IPS-15b (cell line): ENCODE measurements at regions not wholly inside any gene's neighbourhood (a gene's known extent, or its start where the extent isn't known, plus 50 kb on each side); places are given as distances from the start of the nearest gene placed in this dataset.

Experiments
- H3K27me3 ChIP-seq: one replicate; pipeline ENCODE4 v1.6.1; 2013; ENCODE audit warnings: low read length; ENCODE audit not compliant: control insufficient read depth, insufficient read depth
- H3K36me3 ChIP-seq: one replicate; pipeline ENCODE4 v1.6.1; 2013; ENCODE audit warnings: low read length; ENCODE audit not compliant: control insufficient read depth, insufficient read depth
- H3K4me1 ChIP-seq: one replicate; pipeline ENCODE4 v1.6.1; 2013; ENCODE audit warnings: mild to moderate bottlenecking, low read length; ENCODE audit not compliant: control insufficient read depth, insufficient read depth
- H3K4me3 ChIP-seq: one replicate; pipeline ENCODE4 v1.5.1; 2013; ENCODE audit warnings: low read depth, low read length
- H3K9ac ChIP-seq: one replicate; pipeline ENCODE4 v1.6.1; 2013; ENCODE audit warnings: low read depth, mild to moderate bottlenecking, low read length
- H3K9me3 ChIP-seq: one replicate; pipeline ENCODE4 v1.6.1; 2013; ENCODE audit warnings: mild to moderate bottlenecking, low read length; ENCODE audit not compliant: control insufficient read depth, insufficient read depth

DNA sequence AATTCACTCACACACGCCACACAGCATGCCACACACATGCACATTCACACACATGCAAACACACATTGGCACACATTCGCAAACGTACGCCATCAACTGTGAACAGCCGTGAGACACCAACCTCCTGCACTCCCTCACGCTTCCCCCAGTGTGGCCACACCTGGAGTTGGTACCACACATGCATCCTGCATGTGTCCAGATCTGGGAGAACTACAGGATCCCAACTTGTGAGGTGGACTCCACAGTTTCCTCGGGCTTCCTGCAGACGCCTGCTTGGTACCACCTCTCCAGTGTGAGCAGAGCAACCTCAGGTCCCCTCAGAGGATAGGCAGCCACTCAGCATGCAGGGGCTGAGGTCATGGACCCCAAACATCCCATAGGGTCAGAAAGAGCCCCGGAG lies 239.0 kb downstream of the EIPR1 start:
- H3K9me3 ChIP-seq = peaks cover 2% of the 10 kb centered on the region
- H3K36me3 ChIP-seq = no peaks in the 10 kb centered on the region
- no peaks in the 10 kb centered on the region for H3K27me3 ChIP-seq
- H3K9ac ChIP-seq = no peak overlapping the region
- H3K4me3 ChIP-seq = no peak overlapping the region
- no peaks in the 10 kb centered on the region for H3K4me1 ChIP-seq

DNA sequence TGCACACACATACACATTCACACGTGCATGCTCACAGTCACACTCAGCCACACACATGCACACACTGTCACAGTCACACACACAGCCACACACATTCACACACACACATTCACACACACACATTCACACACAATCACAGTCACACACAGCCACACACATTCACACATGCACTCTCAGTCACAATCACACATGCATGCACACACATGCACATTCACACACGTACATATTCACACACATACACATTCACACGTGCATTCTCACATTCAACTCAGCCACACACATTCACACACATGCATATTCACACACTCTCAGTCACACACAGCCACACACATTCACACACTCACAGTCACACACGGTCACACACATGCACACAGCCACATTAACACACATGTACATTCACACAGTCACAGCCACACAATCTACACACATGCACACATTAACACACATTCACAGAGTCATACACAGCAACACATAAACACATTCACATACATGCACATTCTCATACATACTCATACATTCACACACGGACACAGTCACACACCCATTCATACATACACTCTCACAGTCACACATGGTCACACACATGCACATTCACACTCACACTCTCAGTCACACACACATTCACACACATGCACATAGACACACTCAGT lies 239.8 kb downstream of the EIPR1 start:
- H3K9ac ChIP-seq = no peak overlapping the region
- H3K27me3 ChIP-seq = no peaks in the 10 kb centered on the region
- H3K9me3 ChIP-seq = peaks cover 2% of the 10 kb centered on the region
- no peaks in the 10 kb centered on the region for H3K36me3 ChIP-seq
- H3K4me1 ChIP-seq = no peaks in the 10 kb centered on the region
- H3K4me3 ChIP-seq = no peak overlapping the region

DNA sequence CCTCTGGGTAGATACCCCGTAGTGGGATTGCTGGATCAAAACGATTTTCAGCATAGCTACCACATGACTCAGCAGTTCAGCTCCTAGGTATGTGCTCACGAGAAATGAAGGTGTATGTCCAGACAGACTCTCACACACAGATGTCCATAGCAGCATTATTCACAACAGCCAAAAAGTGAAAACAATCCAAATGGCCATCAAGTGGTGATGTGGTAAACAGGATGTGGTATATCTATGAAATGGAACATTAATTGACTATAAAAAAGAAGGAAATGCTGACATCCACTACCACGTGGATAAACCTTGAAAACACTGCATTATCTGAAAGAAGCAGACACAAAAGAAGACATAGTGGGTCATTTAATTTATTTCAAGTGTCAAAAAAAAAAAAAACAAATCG lies 241.9 kb downstream of the EIPR1 start:
- Histone ChIP-seq H3K27me3 (no peaks in the 10 kb centered on the region), H3K4me1 (no peaks in the 10 kb centered on the region), H3K9ac (no peak overlapping the region), H3K9me3 (peaks cover 2% of the 10 kb centered on the region), H3K4me3 (no peak overlapping the region), H3K36me3 (no peaks in the 10 kb centered on the region)

GRCh38 chr2:3134026-3134571 lies 243.5 kb downstream of the EIPR1 start:
- Histone ChIP-seq H3K4me3 (no peak overlapping the region), H3K36me3 (no peaks in the 10 kb centered on the region), H3K27me3 (no peaks in the 10 kb centered on the region), H3K9me3 (peaks cover 2% of the 10 kb centered on the region), H3K4me1 (no peaks in the 10 kb centered on the region), H3K9ac (no peak overlapping the region)

DNA sequence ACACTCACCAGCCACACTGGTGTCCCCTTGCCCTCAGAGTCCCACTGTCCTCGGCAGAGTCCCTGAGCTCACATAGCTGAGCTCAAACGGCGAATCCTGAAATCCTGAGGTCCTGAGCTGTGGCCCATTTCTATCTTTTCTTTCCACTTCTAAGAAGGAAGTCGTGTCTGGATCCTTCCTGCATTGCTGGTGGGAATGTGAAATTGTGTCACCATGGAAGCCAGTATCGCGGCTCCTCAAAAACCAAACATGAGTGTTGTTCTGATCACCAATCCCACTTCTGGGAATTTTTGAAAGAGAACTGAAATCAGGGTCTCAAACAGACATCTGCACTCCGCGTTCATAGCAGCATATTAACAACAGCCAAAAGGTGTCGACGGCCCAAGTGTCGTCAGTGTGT lies 244.7 kb downstream of the EIPR1 start:
- H3K9ac ChIP-seq = no peak overlapping the region
- no peaks in the 10 kb centered on the region for H3K36me3 ChIP-seq

DNA sequence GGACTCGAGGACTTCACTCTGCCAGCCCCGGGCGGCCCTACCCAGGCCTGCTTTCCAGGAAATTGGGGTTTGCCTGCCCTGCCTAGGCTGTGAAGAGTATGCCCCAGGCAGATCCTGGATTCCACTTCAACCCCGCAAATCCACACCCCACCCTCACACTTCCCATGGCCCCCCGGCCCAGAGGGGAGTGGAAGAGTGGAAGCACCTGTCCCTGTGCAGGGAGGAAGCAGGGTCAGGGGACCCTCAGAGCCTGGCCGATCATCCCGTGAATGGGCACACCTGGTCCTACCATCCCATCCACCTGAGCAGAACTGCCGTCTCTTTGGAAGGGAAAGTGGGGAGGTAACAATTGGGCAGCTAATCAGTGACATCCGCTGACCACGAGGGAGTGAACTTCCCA lies 245.2 kb downstream of the EIPR1 start:
- H3K27me3 ChIP-seq = no peaks in the 10 kb centered on the region
- peaks cover 2% of the 10 kb centered on the region for H3K9me3 ChIP-seq
- no peak overlapping the region for H3K4me3 ChIP-seq
- no peak overlapping the region for H3K9ac ChIP-seq
- no peaks in the 10 kb centered on the region for H3K4me1 ChIP-seq
- no peaks in the 10 kb centered on the region for H3K36me3 ChIP-seq

More for the DNA sequence above, 244.7 kb downstream of the EIPR1 start:
- Histone ChIP-seq H3K27me3 (no peaks in the 10 kb centered on the region), H3K9me3 (peaks cover 2% of the 10 kb centered on the region), H3K4me3 (no peak overlapping the region), H3K4me1 (no peaks in the 10 kb centered on the region)

GRCh38 chr2:3131636-3132326 lies 245.8 kb downstream of the EIPR1 start:
- Histone ChIP-seq H3K9me3 (peaks cover 2% of the 10 kb centered on the region), H3K4me3 (no peak overlapping the region), H3K27me3 (no peaks in the 10 kb centered on the region), H3K4me1 (no peaks in the 10 kb centered on the region), H3K36me3 (no peaks in the 10 kb centered on the region), H3K9ac (no peak overlapping the region)

DNA sequence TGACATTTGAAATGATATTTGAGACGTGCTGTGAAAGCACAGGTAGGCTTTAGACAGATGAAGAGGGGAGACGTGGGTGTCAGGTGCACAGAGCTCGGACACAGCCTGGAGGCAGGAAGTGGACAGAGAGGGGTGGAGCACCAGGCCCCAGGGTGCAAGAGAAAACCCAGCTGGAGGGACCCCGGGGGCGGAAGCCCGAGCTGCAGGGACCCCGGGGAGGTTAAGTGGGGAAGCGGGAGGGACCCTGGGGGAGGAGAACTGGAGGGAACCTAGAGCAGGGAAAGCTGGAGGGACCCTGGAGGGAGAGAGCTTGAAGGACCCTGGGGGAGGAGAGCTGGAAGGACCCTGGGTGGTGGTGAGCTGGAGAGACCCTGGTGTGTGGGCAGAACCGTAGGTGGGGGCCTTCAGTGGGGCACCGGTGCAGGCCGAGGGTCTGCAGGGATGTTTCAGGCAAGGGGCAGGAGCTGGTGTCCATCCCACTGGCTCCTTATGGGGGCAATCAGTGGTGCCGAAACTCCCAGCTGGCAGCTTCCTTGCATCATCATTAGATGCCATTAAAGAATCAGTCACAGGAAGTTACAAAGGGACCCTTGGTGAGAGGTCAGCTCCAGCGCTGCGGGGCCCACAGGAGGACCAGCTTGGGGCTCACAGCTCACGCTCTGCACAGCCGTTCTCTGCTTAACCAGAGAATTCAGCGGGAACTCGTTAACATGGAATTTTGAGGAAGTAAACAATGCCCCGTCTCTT lies 246.6 kb downstream of the EIPR1 start:
- peaks cover 2% of the 10 kb centered on the region for H3K9me3 ChIP-seq
- H3K27me3 ChIP-seq = no peaks in the 10 kb centered on the region
- no peaks in the 10 kb centered on the region for H3K36me3 ChIP-seq
- H3K4me1 ChIP-seq = no peaks in the 10 kb centered on the region
- no peak overlapping the region for H3K4me3 ChIP-seq
- no peak overlapping the region for H3K9ac ChIP-seq

DNA sequence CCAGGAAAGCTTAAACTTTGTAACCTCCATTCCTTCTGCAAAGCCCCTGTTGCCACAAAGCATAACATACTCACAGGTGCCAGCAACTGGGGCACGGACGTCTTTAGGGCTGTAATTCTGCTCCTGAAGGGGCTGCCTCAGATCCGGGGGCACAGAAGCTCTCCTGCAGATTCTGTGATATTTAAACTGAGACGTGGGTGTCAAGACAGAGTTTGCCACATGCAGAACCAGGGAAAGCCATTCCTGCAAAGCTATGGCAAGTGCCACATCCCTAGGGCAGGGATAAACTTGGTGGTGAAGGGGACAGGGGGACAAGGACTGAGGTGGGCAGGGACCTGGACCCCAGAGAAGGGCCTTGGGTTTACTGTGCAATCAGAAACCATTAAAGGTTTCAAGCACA lies 247.2 kb downstream of the EIPR1 start:
- no peaks in the 10 kb centered on the region for H3K4me1 ChIP-seq

GRCh38 chr2:3129867-3130266 lies 247.8 kb downstream of the EIPR1 start:
- Histone ChIP-seq H3K36me3 (no peaks in the 10 kb centered on the region), H3K4me3 (no peak overlapping the region), H3K9ac (no peak overlapping the region), H3K4me1 (no peaks in the 10 kb centered on the region), H3K27me3 (no peaks in the 10 kb centered on the region), H3K9me3 (no peaks in the 10 kb centered on the region)

More for the DNA sequence above, 247.2 kb downstream of the EIPR1 start:
- Histone ChIP-seq H3K4me3 (no peak overlapping the region), H3K9ac (no peak overlapping the region), H3K9me3 (no peaks in the 10 kb centered on the region), H3K27me3 (no peaks in the 10 kb centered on the region), H3K36me3 (no peaks in the 10 kb centered on the region)

DNA sequence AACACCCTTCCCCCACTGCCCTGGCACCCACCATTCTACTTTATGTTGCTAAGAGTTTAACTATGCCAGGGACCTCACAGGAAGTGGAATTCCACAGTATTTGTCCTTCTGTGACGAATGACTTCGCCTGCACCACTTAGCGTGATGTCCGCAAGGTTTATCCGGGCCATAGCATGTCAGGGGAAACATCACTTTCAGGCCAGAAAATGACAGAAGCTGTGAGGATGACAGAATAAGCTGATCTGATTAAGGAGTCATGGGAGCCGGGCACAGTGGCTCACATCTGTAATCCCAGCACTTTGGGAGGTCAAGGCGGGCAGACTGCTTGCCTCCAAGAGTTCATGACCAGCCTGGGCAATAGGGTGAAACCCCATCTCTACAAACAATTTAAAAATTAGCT lies 248.8 kb downstream of the EIPR1 start:
- H3K36me3 ChIP-seq = no peaks in the 10 kb centered on the region
- H3K4me1 ChIP-seq = no peaks in the 10 kb centered on the region
- H3K9me3 ChIP-seq = no peaks in the 10 kb centered on the region
- H3K9ac ChIP-seq = no peak overlapping the region
- no peak overlapping the region for H3K4me3 ChIP-seq
- no peaks in the 10 kb centered on the region for H3K27me3 ChIP-seq
